COLO668 (cell line): ENCODE measurements at regions not wholly inside any gene's neighbourhood (a gene's known extent, or its start where the extent isn't known, plus 50 kb on each side); places are given as distances from the start of the nearest gene placed in this dataset.
A peak's percentile ranks its signal among the peaks of the same experiment; 100 is the strongest.

Experiments used
- DNase-seq: peaks from one replicate; lab custom pipeline; 2025; ENCODE audit not compliant: unreplicated experiment; lab: John Stamatoyannopoulos, UW

DNA sequence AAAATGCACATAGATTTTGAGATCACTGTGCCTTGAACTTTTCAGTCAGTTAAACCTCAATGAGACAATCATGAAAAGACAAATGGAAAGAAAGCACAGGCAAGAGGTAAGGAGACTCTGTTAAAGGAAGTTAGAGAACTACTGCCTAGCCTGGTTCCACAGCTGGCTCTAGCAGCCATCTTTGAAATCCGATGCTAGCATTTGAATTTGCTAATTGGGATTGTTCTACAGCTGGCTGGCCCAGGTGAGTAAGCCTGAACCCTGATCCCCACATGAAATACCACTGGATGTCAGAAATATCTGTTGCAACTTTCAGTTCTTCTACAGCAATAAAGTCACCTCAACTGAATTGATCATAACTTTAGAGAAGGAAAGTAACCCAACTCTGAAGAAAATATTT is 315.2 kb upstream of the CHAC2 start:
- DNase-seq, result no peak

DNA sequence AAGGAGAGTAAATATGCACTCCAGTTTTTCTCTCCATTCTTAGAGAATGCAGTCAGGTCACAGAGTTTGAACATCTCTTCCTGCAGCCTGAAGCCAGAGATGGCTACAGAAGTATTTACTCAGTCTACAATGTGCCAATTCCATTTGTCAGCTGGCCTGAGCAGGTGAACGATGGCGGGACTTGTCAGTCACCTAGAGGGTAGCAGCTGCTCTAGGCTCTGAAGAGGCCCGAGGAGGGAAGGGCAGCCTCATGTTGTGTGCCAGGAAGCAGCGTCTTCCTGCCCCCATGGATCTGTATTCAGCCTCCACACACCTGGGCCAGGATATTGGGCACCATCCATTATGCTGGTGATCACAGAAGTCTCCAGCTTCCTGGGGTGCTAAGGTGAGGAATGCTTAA is 316.7 kb upstream of the CHAC2 start:
- peak; percentile 81 for DNase-seq

DNA sequence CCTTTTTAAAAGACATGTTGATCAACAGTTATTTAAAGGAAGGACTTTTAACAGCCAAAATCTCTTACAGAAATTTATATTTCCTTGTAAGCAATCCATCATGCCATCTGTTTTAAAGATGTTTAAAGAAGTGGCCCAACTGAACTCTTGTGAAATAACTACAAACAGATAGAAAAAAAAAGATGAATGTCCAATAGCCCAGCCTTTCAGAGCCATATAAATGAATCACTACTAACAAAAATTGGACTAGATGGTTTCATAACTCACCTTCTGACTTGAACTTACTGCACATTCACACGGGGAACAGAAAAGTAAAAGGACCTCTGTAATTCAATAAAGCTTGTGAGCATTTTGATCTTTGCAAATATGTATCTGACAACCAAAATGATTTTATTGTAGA is 319.0 kb upstream of the CHAC2 start:
- no peak for DNase-seq

- no peak for DNase-seq
Observed at GRCh38 chr2:53448086-53448485, 319.5 kb upstream of the CHAC2 start.

DNA sequence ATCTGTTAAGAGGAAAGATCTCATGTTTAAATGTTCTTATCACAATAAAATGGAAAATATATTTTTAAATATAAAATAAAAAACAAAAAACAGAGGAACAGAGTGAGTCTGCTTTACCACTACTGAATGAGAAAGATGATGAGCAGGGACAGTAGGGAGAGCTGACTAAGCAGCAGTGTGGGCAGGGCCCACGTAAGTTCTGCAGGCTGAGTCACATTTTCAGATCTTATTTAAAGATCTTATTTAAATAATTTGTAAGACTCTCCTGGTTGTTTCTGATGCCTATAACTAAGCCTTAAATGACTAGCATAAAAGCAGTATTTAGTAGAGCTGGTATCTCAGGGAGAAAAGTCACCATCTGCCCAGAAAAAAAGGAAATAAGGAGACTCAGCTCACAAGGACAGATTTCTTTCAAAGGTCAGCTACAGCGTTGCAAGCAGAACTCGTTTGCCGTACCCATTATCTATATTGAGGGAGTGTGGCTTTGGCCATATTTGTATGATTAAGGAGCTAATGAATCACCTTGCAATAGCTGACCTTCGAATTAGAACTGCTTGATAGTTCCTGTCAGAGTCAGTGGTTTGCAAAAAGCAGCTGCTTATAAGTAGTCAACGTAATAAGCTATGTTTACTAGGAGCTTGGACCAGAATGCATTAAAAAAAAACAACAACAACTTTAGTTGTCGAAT is 322.1 kb upstream of the CHAC2 start:
- no peak for DNase-seq

- DNase-seq, result peak; percentile 14
Observed at GRCh38 chr2:53442783-53443182, 324.8 kb upstream of the CHAC2 start.

- no peak for DNase-seq
Observed at GRCh38 chr2:53442093-53442492, 325.5 kb upstream of the CHAC2 start.

DNA sequence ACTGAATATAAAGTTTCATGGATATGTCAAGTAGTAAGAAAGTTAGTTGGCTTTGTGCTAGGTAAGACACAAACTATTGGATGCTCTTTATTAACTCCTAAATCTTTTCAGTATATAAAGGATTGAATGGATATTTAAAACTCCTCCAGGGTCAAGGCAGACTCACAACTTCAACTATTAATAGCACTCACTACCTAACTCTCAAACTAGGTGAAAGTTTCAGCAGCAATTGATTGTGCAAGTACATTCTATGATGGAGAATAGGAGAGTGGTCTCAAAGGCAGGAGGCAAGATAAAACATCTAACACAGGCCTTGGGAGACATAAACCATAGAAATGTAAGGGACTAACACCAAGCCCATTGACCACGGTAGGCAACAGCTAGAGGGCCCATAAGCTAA is 328.9 kb upstream of the CHAC2 start:
- DNase-seq, result no peak

DNA sequence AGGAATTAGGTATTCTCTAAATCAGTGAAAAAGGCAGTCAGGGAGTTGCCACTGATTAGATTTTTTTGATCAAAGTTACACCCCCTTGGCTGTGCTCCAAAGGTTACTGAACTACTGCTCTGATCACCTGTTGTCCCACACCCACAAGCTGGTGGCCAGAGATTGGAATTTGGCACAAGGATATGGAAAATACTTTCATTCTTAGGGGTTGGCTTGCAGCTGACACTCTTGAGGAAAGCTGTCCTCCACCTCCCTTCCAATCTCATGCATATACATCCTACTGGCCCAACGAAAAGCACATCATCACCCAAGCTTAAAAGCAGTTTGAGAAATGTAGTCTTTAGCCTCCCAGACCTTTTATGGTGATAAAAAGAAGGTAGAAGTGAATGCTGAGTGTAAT is 329.5 kb upstream of the CHAC2 start:
- no peak for DNase-seq

DNA sequence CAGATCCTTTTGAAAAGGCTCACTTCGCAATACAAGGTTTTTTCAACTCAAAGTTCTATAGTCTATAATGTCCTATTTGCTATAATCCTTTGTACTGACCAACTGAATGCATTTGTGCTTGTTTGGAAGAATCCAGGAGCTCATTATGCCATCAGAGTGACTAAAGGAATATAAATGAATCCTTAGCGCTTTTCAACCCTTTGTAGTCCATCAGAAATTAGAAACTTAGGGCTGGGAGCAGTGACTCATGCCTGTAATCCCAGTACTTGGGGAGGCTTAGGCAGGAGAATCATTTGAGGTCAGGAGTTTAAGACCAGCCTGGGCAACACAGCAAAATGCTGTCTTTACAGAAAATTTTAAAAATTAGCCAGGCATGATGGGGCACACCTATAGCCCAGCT is 330.2 kb upstream of the CHAC2 start:
- no peak for DNase-seq

- no peak for DNase-seq
Observed at GRCh38 chr2:53436882-53437281, 330.7 kb upstream of the CHAC2 start.

- DNase-seq, result no peak
Observed at GRCh38 chr2:53435610-53436009, 332.0 kb upstream of the CHAC2 start.

GRCh38 chr2:53434466-53434865 is 333.1 kb upstream of the CHAC2 start:
- DNase-seq, result no peak

GRCh38 chr2:53432936-53433335 is 334.7 kb upstream of the CHAC2 start:
- no peak for DNase-seq

GRCh38 chr2:53429901-53430300 is 337.7 kb upstream of the CHAC2 start:
- DNase-seq, result no peak

DNA sequence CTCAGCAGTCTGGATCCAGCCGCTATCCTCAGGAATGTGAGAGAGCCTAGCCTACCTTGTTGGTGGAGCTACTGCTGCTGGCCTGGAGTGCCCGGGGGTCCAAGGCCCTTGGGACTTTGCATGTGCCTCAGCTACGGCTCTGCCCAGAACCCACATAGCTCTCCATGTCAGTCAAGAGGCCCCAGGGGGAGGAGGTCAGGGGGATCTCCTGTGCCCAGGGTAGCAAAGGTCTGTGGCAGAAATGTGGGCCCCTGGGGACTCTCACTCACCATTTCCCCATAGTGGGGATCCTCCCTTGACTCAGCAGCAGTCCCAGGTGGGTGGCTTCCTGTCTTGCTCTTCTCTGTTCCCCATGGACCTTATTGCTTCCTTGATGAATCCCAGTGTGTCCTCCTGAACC is 342.7 kb upstream of the CHAC2 start:
- DNase-seq, result no peak

GRCh38 chr2:53423465-53423864 is 344.1 kb upstream of the CHAC2 start:
- DNase-seq, result no peak

DNA sequence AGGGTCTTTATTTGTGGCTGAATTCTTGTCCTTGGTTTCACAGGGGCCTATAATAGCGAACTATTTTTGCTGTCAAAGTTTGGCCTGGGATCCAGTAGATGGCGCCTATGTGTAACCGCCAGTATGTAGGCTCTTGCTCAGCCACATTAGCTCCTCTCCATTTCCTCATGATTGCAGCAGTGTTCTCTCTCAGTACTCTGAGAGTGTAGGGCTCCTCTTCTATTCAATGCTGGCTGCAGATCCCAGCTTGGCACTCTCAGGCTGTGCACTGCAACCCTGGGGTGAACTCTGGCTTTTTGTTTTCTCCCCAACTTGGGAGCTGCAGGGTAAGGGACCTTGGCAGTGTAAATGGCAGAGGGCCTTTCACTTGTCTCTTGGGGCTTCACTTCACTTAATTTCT is 344.6 kb upstream of the CHAC2 start:
- DNase-seq, result peak; percentile 17

DNA sequence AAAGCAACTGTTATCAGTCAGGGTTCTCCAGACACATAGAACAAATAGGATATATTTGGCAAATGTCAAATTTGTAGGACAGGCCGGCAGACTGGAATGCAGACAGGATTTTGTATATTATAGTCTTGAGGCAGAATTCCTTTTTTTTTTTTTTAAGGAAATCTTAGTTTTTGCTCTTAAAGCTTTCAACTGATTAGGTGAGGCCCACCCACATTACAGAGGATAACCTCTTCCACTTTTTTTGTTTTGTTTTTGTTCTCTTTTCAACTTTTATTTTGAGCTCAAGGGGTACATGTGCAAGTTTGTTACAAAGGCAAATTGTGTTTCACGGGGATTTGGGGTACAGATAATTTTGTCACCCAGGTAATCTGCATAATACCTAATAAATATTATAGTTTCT is 350.2 kb upstream of the CHAC2 start:
- DNase-seq, result no peak

DNA sequence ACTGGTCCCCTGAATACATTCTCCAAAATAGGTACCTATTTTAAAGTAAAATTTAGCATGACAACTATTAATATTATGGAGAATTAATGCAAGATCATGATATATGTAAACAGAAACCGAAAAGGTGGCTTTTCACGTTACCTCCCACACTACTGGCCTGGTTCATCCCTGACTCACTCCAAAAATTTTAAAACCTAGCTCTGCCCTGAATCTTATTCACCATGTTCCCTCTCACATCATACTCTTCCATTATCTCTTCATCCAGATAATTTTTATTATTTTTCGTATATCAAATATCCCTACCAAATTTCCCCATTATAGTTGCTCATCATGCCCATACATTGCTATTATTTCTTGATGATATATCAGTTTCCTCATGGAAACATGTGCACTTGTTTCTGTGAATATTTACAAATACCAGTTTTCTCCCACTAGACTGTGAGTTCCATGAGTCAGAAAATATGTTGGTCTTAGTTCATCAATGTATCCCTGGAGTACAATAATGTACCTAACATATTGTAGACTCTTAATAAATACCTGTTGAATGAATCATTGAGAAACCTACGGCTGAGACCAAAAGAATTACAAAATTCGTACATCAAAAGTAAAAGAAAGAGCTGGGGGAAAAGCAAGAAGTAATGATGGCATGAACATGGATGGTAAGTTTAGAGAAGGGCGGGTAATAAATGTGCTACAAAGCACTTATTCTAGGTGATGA is 360.1 kb upstream of the CHAC2 start:
- DNase-seq, result no peak

DNA sequence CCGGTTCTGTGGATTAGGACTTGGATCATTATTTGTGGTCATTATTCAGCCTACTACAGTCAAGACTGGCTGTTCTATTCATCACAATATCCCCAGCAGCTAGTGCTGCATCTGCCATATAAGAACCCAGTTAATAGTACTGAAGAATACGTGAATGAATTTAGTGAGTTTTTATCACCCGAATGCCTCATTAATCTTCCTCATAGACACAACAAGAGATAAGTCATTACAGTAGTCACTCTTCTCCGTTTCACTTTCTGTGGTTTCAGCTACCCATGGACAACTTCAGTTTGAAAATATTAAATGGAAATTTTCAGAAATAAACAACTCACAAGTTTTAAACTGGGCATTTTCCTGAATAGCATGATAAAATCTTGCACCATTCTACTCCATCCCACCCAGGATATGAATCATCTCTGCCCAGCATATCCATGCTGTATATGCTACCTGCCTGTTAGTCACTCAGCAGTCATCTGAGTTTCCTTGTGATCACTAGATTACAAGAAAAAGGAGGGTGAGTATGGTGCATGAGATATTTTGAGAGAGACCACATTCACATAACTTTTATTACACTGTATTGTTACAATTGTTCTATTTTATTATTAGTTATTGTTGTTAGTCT is 363.7 kb upstream of the CHAC2 start:
- DNase-seq, result no peak

DNA sequence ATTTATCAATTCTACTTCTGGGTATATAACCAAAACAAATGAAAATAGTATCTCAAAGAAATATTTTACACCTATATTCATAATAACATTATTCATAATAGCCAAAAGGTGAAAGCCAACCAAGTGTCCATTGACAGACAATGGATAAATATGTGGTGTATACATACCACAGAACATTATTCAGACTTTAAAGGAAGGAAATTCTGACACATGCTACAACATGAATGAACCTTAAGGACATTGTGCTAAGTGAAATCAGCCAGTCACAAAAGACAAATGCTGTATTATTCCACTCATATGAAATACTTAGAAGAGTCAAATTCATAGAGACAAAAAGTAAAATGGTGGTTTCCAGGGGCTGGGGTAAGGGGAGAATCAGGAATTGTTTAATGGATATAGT is 370.5 kb upstream of the CHAC2 start:
- no peak for DNase-seq
